ENCODE measurements at regions not wholly inside any gene's neighbourhood (a gene's known extent, or its start where the extent isn't known, plus 50 kb on each side); places are given as distances from the start of the nearest gene placed in this dataset.

DNA sequence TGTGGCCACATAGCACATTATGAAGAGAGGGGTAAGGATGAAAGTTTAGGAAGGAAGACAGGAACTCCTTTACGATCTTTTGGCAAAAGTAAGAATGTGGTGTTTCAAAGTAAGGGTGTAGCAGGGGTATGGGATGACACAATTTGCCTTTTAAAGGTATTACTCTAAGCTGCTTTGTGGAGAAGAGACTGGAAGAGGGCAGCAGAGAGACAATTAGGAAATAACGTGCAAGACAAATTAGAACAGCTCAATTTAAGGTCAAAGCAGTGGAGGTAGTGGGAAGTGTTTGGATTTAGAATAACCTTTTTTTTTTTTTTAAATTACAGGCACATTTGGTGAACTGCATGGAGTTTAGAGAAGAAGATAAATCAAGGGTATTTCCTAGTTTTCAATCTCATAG is 342.6 kb downstream of the NOVA1 start:
- Histone ChIP-seq H3K27ac (ENCODE audit: low read length) (no peak overlapping the region), H3K4me3 (ENCODE audit: low read length) (no peak overlapping the region), H3K9me3 (ENCODE audit: control insufficient read depth, low read length) (no peaks in the 10 kb centered on the region), H3K27me3 (ENCODE audit: control insufficient read depth, insufficient read depth) (no peaks in the 10 kb centered on the region), H3K4me1 (ENCODE audit: control insufficient read depth, insufficient read depth, low read length) (no peaks in the 10 kb centered on the region)
- no peak for DNase-seq
- 15% methylated on average over 2 of the region's 2 CpGs for WGBS
- ATAC-seq: no peak
- intact Hi-C loops (cut with DNase I): no loop called here

GRCh38 chr14:26252176-26252575 is 345.7 kb downstream of the NOVA1 start:
- Histone ChIP-seq H3K9me3 (ENCODE audit: control insufficient read depth, low read length) (no peaks in the 10 kb centered on the region), H3K27me3 (ENCODE audit: control insufficient read depth, insufficient read depth) (no peaks in the 10 kb centered on the region), H3K4me3 (ENCODE audit: low read length) (no peak overlapping the region), H3K27ac (ENCODE audit: low read length) (no peak overlapping the region), H3K4me1 (ENCODE audit: control insufficient read depth, insufficient read depth, low read length) (no peaks in the 10 kb centered on the region)
- intact Hi-C loops (cut with DNase I): no loop called here
- ATAC-seq (no peak), DNase-seq (no peak)

GRCh38 chr14:26233118-26233517 is 364.7 kb downstream of the NOVA1 start:
- WGBS: 55% methylated on average over 1 of the region's 1 CpG
- no peak for ATAC-seq
- intact Hi-C loops (cut with DNase I): no loop called here

DNA sequence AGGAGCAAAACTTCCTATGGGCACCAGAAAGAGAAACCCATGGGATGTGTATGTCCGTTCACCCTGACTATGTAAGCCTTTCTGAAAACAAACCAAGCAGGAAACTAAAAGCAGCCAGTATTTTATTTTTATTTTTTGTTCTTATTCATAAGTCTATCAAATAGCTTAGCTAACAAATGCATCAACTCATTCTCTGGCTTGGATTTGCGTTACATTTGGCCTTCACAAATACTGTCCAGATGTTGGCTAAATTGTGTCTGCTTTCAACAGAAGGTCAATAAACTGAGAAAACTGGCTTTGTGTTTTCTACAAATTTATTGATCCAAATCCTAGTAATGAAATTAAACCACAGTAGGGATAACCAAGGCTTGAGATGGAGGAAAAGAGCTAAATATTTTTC is 379.0 kb downstream of the NOVA1 start:
- WGBS: 48% methylated on average over 2 of the region's 2 CpGs
- Histone ChIP-seq H3K27ac (ENCODE audit: low read length) (no peak overlapping the region), H3K4me1 (ENCODE audit: control insufficient read depth, insufficient read depth, low read length) (no peaks in the 10 kb centered on the region), H3K4me3 (ENCODE audit: low read length) (no peak overlapping the region), H3K27me3 (ENCODE audit: control insufficient read depth, insufficient read depth) (no peaks in the 10 kb centered on the region), H3K9me3 (ENCODE audit: control insufficient read depth, low read length) (no peaks in the 10 kb centered on the region)
- ATAC-seq (no peak), DNase-seq (no peak)
- intact Hi-C loops (cut with DNase I): no loop called here

More at GRCh38 chr14:26233118-26233517, 364.7 kb downstream of the NOVA1 start:
- Histone ChIP-seq H3K4me3 (ENCODE audit: low read length) (no peak overlapping the region), H3K27ac (ENCODE audit: low read length) (no peak overlapping the region), H3K4me1 (ENCODE audit: control insufficient read depth, insufficient read depth, low read length) (no peaks in the 10 kb centered on the region), H3K9me3 (ENCODE audit: control insufficient read depth, low read length) (no peaks in the 10 kb centered on the region), H3K27me3 (ENCODE audit: control insufficient read depth, insufficient read depth) (no peaks in the 10 kb centered on the region)
- no peak for DNase-seq

DNA sequence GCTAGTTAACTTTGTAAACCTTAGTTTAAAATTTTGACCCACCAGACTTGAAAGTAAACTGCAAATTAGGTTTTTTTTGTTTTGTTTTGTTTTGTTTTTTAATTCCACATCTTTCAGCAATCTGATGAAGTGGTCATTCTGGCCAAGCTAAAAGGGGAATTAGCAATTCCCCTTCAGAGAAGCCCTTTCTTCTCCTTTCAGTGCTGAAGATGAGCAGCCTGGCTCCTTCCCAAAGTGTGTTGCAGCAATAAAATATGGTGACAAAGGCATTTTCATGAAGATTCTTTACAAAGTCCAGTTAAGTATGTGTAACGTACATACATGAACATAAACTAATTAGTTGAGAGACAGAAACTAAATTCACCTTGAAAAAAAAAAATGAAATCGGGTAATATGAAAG is 380.1 kb downstream of the NOVA1 start:
- ATAC-seq (no peak), DNase-seq (no peak)
- Histone ChIP-seq H3K27ac (ENCODE audit: low read length) (no peak overlapping the region), H3K9me3 (ENCODE audit: control insufficient read depth, low read length) (no peaks in the 10 kb centered on the region), H3K27me3 (ENCODE audit: control insufficient read depth, insufficient read depth) (no peaks in the 10 kb centered on the region), H3K4me1 (ENCODE audit: control insufficient read depth, insufficient read depth, low read length) (no peaks in the 10 kb centered on the region), H3K4me3 (ENCODE audit: low read length) (no peak overlapping the region)
- intact Hi-C loops (cut with DNase I): no loop called here
- WGBS: 74% methylated on average over 2 of the region's 2 CpGs

- 63% methylated on average over 5 of the region's 5 CpGs for WGBS
- no peaks in the 10 kb centered on the region for H3K9me3 ChIP-seq (ENCODE audit: control insufficient read depth, low read length)
These were observed 381.0 kb downstream of the NOVA1 start for GRCh38 chr14:26216786-26217185.

DNA sequence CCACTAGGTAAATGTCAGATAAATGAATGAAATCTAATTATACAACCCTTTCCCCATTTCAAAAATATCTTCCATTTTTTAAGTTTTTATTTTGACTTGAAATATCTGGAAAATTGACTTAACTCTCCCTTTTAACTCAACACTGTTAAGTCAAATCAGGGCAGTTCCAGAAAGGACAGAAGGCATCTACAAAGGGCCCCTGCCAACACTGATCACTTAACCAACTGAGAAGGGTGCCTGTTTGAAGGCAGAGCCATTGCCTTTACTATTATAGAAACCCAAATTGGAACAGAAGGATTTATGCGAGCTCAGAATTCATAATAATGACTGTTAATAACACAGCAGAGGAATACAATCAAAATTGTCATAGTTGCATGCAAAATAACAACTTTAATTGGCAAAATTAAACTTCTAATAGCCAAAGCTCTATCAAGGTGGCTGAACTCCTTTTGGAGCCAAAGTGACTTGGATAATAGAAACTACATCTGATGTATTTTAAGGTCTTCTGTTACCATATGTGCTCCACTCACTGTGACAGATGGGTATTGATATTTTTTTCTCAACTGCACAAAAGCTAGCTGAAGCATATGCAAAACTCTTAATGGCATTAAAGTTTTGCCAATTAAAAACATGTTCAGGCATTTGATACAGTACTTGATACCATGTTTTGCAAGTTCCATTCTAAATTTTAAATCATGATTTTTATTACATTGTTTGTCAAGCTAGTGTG is 383.8 kb downstream of the NOVA1 start:
- no peak for ATAC-seq
- 88% methylated on average over 1 of the region's 1 CpG for WGBS
- H3K27me3 ChIP-seq (ENCODE audit: control insufficient read depth, insufficient read depth): no peaks in the 10 kb centered on the region

More at GRCh38 chr14:26216786-26217185, 381.0 kb downstream of the NOVA1 start:
- Histone ChIP-seq H3K27me3 (ENCODE audit: control insufficient read depth, insufficient read depth) (no peaks in the 10 kb centered on the region), H3K4me1 (ENCODE audit: control insufficient read depth, insufficient read depth, low read length) (no peaks in the 10 kb centered on the region), H3K27ac (ENCODE audit: low read length) (no peak overlapping the region), H3K4me3 (ENCODE audit: low read length) (no peak overlapping the region)
- intact Hi-C loops (cut with DNase I): no loop called here
- DNase-seq (no peak), ATAC-seq (no peak)

GRCh38 chr14:26209699-26210098 is 388.1 kb downstream of the NOVA1 start:
- no peaks in the 10 kb centered on the region for H3K27me3 ChIP-seq (ENCODE audit: control insufficient read depth, insufficient read depth)
- 85% methylated on average over 2 of the region's 2 CpGs for WGBS
- DNase-seq: no peak
- no peak overlapping the region for H3K27ac ChIP-seq (ENCODE audit: low read length)
- intact Hi-C loops (cut with DNase I): no loop called here
- no peaks in the 10 kb centered on the region for H3K9me3 ChIP-seq (ENCODE audit: control insufficient read depth, low read length)
- no peak for ATAC-seq
- H3K4me3 ChIP-seq (ENCODE audit: low read length): no peak overlapping the region
- H3K4me1 ChIP-seq (ENCODE audit: control insufficient read depth, insufficient read depth, low read length): no peaks in the 10 kb centered on the region

More for the DNA sequence above, 383.8 kb downstream of the NOVA1 start:
- intact Hi-C loops (cut with DNase I): no loop called here
- Histone ChIP-seq H3K4me3 (ENCODE audit: low read length) (no peak overlapping the region), H3K9me3 (ENCODE audit: control insufficient read depth, low read length) (no peaks in the 10 kb centered on the region), H3K4me1 (ENCODE audit: control insufficient read depth, insufficient read depth, low read length) (no peaks in the 10 kb centered on the region), H3K27ac (ENCODE audit: low read length) (no peak overlapping the region)
- DNase-seq: no peak

DNA sequence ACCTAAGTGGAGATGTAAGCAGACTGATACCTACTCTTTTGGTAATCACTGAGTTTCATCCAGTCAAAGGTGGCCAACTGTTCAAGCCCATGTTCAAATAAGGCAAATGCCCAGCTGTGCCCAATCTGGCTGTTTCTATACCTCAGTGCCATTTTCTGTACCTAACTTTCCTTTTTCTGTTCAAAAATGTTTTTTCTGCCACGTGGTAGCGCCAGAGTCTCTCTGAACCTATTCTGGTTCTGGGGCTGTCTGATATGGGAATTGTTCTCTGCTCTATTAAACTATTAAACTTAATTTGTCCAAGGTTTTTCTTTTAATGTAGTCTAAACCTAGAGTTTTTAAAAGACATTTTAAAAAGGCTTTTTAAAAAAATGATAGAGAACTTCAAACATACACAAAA is 391.2 kb downstream of the NOVA1 start:
- ATAC-seq (no peak), DNase-seq (no peak)
- no peak overlapping the region for H3K27ac ChIP-seq (ENCODE audit: low read length)
- H3K27me3 ChIP-seq (ENCODE audit: control insufficient read depth, insufficient read depth): no peaks in the 10 kb centered on the region
- intact Hi-C loops (cut with DNase I): no loop called here
- 73% methylated on average over 2 of the region's 2 CpGs for WGBS
- H3K4me1 ChIP-seq (ENCODE audit: control insufficient read depth, insufficient read depth, low read length): no peaks in the 10 kb centered on the region
- H3K9me3 ChIP-seq (ENCODE audit: control insufficient read depth, low read length): no peaks in the 10 kb centered on the region
- H3K4me3 ChIP-seq (ENCODE audit: low read length): no peak overlapping the region

DNA sequence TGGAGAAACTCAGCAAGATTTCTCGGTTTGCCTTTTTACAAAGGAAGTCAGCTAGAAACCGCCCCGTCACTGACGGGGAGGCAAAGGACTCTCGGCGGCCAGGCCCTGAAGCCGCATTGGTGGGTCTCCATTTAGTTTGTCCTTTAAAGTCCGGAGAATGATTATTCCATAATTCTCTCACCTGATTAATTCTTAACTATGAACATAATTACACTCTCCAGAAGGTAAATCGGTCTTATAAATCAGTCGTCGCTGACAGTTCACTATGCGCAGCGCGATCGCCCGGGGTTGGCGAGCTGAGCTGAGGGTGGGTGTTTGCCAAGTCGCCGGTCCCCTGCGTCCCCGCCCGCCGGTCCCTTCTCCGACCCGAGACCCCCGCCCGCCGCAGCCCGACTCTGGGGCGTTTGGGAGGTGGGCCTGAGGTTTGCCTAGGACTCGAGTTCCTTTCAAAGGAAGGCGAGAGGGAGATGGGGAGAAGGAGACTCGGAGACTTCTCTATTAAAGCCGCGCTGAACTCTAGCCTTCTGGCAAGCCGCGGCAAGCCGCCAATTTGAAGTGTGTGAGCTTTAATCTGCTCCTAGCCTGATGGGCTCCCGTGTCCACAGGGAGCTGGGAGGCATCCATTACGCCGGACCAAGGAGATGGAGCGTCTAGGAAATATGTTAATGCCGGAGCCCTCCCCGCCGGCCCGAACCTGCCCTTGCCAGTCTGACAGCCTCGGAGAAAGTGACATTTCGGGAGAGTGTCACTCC is 392.9 kb downstream of the NOVA1 start:
- Histone ChIP-seq H3K4me1 (ENCODE audit: control insufficient read depth, insufficient read depth, low read length) (no peaks in the 10 kb centered on the region), H3K4me3 (ENCODE audit: low read length) (peak overlapping the region; percentile 92), H3K27me3 (ENCODE audit: control insufficient read depth, insufficient read depth) (no peaks in the 10 kb centered on the region), H3K27ac (ENCODE audit: low read length) (no peak overlapping the region), H3K9me3 (ENCODE audit: control insufficient read depth, low read length) (no peaks in the 10 kb centered on the region)
- intact Hi-C loops (cut with DNase I): no loop called here
- peak; percentile 42 to 74 (median 62) for DNase-seq
- 4% methylated on average over 48 of the region's 48 CpGs for WGBS
- peak; percentile 29 to 51 for ATAC-seq

GRCh38 chr14:26204366-26204727 is 393.5 kb downstream of the NOVA1 start:
- intact Hi-C loops (cut with DNase I): no loop called here
- peak overlapping the region; percentile 92 for H3K4me3 ChIP-seq (ENCODE audit: low read length)
- H3K27ac ChIP-seq (ENCODE audit: low read length): no peak overlapping the region

More at GRCh38 chr14:26204366-26204727, 393.5 kb downstream of the NOVA1 start:
- no peak for ATAC-seq
- Histone ChIP-seq H3K27me3 (ENCODE audit: control insufficient read depth, insufficient read depth) (no peaks in the 10 kb centered on the region), H3K4me1 (ENCODE audit: control insufficient read depth, insufficient read depth, low read length) (no peaks in the 10 kb centered on the region), H3K9me3 (ENCODE audit: control insufficient read depth, low read length) (no peaks in the 10 kb centered on the region)
- no peak for DNase-seq
- 55% methylated on average over 5 of the region's 5 CpGs for WGBS
